ENCODE measurements at regions not wholly inside any gene's neighbourhood (a gene's known extent, or its start where the extent isn't known, plus 50 kb on each side); places are given as distances from the start of the nearest gene placed in this dataset.

- TF ChIP-seq GATA3 (IDR thresholded peaks at IDR 0.05; ENCODE audit: low read depth, low read length) (no peak), GATA2 (IDR thresholded peaks at IDR 0.05; ENCODE audit: low read depth, low read length) (no peak)
These were observed 287.1 kb downstream of the MTX2 start for GRCh38 chr2:176556373-176556772.

Data from SH-SY5Y (cell line).